GM19438 (cell line): ENCODE measurements at regions not wholly inside any gene's neighbourhood (a gene's known extent, or its start where the extent isn't known, plus 50 kb on each side); places are given as distances from the start of the nearest gene placed in this dataset.
A peak's percentile ranks its signal among the peaks of the same experiment; 100 is the strongest.

Experiments
- ATAC-seq: cut with Tn5 transposase; IDR thresholded peaks from one replicate; pipeline ENCODE4 v1.9.1; 2021; ENCODE audit warnings: low read depth; ENCODE audit not compliant: unreplicated experiment

GRCh38 chr12:77777274-77777673, 53.4 kb upstream of the NAV3 start:
- ATAC-seq = no peak

DNA sequence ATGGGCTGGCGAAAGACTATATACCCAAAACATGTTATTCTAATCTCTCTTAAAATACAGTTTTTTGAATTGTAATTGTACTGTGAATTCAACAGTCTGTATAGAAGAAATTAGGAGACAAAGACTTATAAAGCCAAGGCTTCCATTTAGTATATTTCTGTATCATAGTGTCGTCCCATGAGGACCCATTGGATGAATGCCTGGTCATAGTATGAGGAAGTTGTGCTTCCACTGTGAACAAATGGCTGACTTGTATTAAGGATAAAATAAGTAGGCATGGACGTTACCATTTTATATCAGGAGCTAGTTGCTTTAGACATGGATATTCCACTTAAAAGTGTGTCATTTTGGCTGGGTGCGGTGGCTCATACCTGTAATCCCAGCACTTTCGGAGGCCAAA, 55.9 kb upstream of the NAV3 start:
- no peak for ATAC-seq

GRCh38 chr12:77772676-77773298, 57.9 kb upstream of the NAV3 start:
- no peak for ATAC-seq

DNA sequence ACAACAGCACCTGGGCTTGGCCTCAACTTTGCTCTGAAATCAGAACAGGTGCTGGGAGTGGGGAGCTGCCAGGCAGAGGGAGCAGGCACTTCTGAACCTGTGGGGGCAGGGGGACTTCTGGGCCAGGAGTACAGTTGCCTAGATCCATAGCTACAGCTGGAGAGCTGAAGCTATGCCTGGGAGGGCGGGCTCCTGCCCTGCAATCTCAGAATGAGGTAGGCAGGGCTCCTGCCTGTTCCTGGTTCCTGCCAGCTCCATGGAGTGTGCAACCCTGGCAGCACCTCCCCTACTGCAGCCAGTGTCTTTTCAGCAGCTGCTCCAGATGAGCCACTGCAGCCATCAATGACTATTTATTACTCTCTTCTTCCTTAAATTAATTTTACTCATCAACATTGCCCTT, 62.1 kb upstream of the NAV3 start:
- no peak for ATAC-seq

- ATAC-seq = no peak
Measured at GRCh38 chr12:77767756-77768343, 62.8 kb upstream of the NAV3 start.

DNA sequence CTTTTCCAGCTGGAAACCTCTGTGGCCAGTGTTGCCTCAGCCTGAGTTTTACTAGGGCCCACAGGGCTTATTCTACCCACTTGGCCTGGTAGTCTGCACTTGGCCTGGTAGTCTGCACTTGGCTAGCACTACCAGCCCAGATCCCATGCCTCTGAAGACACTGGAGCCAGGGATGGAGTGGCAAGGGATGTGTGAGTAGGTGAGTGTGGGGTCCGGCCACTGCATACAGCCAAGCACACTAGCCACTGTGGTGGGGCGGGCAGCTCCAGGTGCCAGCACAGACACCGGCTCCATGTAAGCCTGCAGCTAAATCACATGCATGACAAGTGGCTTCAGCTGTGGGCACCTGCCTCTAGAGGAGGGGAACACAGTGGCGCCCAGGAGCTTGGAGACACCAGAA, 63.4 kb upstream of the NAV3 start:
- ATAC-seq = no peak

GRCh38 chr12:77766224-77766623, 64.5 kb upstream of the NAV3 start:
- no peak for ATAC-seq

GRCh38 chr12:77761286-77761685, 69.4 kb upstream of the NAV3 start:
- no peak for ATAC-seq

DNA sequence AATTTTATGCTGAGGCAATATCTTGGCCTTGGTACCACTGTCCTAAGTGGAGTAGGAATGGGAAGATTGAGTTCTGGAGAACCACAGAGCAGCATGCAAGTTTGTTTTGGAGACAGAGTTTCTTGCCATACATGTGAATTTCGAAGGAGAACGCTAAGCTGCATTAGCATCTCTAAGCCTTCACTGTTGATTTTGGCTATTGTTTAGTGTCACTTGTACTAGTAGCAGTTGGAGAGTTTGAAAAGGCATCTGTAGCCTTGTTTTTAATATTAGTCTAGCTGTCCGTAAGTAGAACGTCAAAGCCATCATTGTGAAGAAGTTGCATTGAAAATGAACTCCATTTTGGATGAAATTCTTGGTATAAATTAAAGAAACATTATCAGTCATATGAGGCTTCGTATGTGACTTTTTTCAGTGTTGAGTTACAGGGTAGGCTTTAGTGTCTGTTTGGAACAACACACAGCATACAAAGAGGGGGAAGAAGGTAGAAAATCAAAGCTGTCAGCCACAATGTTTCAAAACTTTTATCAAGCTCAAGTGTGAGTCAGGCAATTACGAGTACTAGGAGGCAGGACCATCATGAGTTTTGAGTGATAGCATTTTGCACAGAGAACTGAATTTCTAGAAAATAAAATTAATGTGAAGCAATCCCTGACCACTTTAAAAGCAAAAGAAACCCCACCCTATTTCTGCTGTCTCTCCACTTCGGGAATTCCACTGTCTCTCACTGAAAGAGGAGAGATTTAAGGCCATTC, 70.2 kb upstream of the NAV3 start:
- no peak for ATAC-seq

- ATAC-seq = no peak
Measured at GRCh38 chr12:77754086-77754485, 76.6 kb upstream of the NAV3 start.

GRCh38 chr12:77751939-77752338, 78.8 kb upstream of the NAV3 start:
- no peak for ATAC-seq

DNA sequence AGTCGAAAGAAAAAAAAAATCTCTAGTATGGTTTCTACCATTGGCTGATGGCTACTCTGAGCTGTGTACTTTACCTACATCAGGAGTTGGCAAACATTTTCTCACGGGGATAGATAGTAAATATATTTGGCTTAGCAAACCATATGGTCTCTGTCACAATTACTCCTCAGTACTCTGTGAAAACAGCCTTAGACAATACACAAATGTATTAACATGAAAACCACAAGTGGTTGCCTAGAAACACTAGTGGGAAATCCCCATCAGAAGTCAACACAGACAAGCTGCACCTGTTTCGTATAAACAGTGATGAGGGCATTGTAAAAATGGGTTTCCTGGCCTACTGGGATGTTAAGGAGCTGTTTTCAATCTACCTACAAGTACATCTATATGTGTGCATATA, 84.6 kb upstream of the NAV3 start:
- ATAC-seq = peak; percentile 100

- ATAC-seq = no peak
Measured at GRCh38 chr12:77745624-77746023, 85.1 kb upstream of the NAV3 start.

GRCh38 chr12:77742631-77743030, 88.1 kb upstream of the NAV3 start:
- ATAC-seq = no peak

- ATAC-seq = no peak
Measured at GRCh38 chr12:77741974-77742517, 88.6 kb upstream of the NAV3 start.

DNA sequence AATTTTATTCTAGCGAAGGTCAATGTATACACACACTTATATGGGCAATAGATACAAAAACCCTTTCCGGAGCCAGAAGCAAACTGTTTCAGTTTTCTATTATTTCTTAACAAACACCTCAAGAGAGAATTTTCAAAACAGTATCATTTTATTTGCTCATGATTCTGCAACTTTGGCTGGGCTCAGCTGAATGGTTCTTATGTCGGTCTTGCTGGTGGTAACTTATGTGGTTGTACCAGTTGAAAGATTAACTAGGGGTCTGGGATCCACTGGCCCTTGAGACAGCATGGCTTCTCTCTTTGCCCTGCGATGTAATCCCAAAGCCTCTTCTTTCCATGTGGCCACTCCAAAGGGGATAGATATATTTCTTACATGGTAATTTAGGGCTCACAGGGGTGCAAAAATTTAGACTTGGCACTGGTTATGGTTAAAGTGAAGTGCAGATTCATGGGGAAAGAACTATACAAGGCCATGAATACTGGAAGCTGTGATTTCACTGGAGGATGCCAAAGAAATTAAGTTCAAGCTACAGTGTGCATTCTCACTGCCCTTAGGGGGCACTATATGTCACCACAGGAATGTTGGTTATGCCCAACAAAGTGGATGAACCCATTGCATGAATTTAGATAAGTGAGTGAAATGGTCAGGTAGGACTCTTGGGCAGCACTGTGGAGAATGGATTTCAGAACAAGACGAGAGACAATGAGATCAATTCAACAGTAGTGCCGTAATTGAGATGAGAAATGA, 94.3 kb upstream of the NAV3 start:
- ATAC-seq = no peak

DNA sequence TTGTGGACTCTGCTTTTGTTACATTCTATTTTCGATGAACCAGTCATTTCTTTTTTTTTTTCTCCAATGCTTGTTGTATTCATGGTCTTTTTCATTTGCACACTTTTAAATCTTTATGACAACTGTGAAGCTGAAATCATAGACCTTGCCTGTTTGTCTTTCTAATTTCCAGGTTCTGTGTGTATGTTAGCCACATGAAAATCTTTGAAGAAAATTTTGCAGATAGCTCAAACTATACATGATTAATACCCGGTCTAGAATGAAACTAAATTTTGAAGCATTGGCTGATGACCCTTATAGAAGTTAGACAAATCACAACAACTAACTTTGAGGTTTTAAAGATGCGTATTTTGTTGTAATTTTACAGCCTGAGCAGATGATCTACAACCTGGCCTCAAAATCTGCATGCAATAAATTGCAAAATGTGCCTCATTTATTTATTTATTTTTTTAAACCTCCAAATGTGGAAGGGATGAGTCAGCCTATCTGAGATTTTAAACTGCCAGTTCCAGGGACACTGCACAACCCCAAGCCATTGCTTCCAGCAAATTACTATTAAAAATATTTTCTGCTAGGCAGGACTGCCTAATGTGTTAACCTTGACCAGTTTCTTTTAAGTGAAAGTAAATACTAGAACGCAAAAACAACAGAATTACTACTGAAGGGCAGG, 96.3 kb upstream of the NAV3 start:
- ATAC-seq = no peak

DNA sequence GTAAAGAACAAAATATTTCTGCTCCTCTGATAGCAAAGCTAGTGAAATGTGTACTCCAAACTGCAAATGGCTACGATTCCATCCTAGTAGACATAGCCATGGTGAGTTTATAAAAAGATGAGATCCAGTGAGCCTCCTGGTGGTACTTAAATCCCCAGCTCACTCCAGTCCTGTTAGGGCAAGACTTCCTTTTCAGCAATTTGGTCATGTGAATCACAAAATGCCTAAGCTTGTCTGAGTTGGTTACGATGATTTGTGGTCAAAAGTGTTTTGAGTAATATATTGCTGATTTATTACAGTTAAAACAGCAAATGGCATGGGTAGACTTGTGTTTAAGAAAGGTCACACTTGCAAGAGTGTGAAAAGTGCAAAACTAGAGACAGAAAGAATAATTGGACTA, 102.7 kb upstream of the NAV3 start:
- no peak for ATAC-seq

GRCh38 chr12:77727442-77728001, 103.2 kb upstream of the NAV3 start:
- ATAC-seq = no peak

DNA sequence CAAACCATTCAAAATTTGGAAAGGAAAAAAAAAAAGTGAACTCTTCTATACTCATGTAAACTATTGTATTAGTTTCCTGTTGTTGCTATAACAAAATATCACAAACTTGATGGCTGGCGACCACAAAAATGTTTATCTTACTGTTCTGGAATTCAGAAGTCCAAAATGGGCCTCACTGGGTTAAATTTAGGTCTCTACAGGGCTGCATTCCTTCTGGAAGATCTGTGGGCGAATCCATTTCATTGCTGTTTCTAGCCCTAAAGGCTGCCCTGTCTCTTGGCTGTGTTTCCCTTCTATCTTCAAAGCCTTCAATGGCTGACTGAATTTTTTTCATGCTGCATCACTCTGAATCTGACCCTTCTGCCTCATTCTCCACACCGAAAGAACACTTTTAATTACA, 105.1 kb upstream of the NAV3 start:
- no peak for ATAC-seq
